ENCODE measurements at regions not wholly inside any gene's neighbourhood (a gene's known extent, or its start where the extent isn't known, plus 50 kb on each side); places are given as distances from the start of the nearest gene placed in this dataset.

GRCh38 chr2:15772086-15772595, 168.2 kb upstream of the MYCN start:
- CTCF ChIA-PET (ENCODE audit: partially characterized antibody): interaction anchor here (0.6 to 1.7 kb wide), 6 partner anchors 8 to 68 kb away, joined by 3 to 5 read pairs (median 4); no protein-coding TSS in a partner anchor
- POLR2A ChIA-PET (ENCODE audit: partially characterized antibody): no interaction called here
- TF ChIP-seq CREB1 (IDR thresholded peaks at IDR 0.05) (no peak), RFX5 (IDR thresholded peaks at IDR 0.05; ENCODE audit: borderline replicate concordance, low read depth, low read length) (no peak), CEBPB (IDR thresholded peaks at IDR 0.05; ENCODE audit: low read depth, low read length) (no peak), KDM4A (IDR thresholded peaks at IDR 0.05; ENCODE audit: low read depth, low read length, severe bottlenecking) (no peak), EGR1 (IDR thresholded peaks at IDR 0.05; ENCODE audit: borderline replicate concordance, low read depth, low read length) (no peak), EP300 (IDR thresholded peaks at IDR 0.05; ENCODE audit: borderline replicate concordance in 1 of 2, low read depth in 2 of 2, low read length in 2 of 2) (no peak), SIN3A (conservative IDR thresholded peaks at IDR 0.05 in 1 of 2, IDR thresholded peaks at IDR 0.05 in 1 of 2; ENCODE audit: low read depth in 1 of 2, low read length in 2 of 2) (no peak), SUZ12 (IDR thresholded peaks at IDR 0.05; ENCODE audit: low read length) (no peak), RXRA (IDR thresholded peaks at IDR 0.05; ENCODE audit: insufficient read depth, low read depth, low read length) (no peak), RAD21 (IDR thresholded peaks at IDR 0.05 in 1 of 2, conservative IDR thresholded peaks at IDR 0.05 in 1 of 2; ENCODE audit: low read depth in 2 of 2, low read length in 2 of 2) (no peak), BCL11A (IDR thresholded peaks at IDR 0.05; ENCODE audit: low read depth in 2 of 2, low read length in 2 of 2) (no peak)

More at GRCh38 chr2:15772086-15772595, 168.2 kb upstream of the MYCN start:
- Histone ChIP-seq H4K5ac (ENCODE audit: insufficient read length, low read depth, low read length) (no peak overlapping the region), H2BK12ac (ENCODE audit: low read depth, low read length) (no peak overlapping the region), H3K56ac (replicated peaks; ENCODE audit: insufficient read length, low read depth, low read length) (no peak overlapping the region), H2AK5ac (ENCODE audit: low read depth, low read length) (no peak overlapping the region), H2BK15ac (ENCODE audit: low read length) (no peak overlapping the region), H3K79me2 (ENCODE audit: control insufficient read depth in 1 of 2, insufficient read depth in 2 of 2, low read length in 2 of 2) (no peaks in the 10 kb centered on the region), H3K4ac (replicated peaks; ENCODE audit: insufficient read length, low read depth, low read length) (no peak overlapping the region), H2BK120ac (replicated peaks; ENCODE audit: low read depth, low read length) (no peak overlapping the region), H2BK5ac (ENCODE audit: low read depth, low read length) (no peak overlapping the region), H3K27ac (ENCODE audit: low read depth, low read length) (no peak overlapping the region), H3K4me1 (replicated peaks in 1 of 4; ENCODE audit: control insufficient read depth in 3 of 4, insufficient read depth in 4 of 4, low read length in 3 of 4) (peaks cover 0 to 4% (median 1%) of the 10 kb centered on the region in 4 experiments; a peak in 3 of 7 replicates), H2BK20ac (ENCODE audit: low read length) (no peak overlapping the region), H3K9me3 (ENCODE audit: insufficient read depth in 2 of 2, low read depth in 1 of 2, low read length in 1 of 2) (no peaks in the 10 kb centered on the region), H3K4me2 (ENCODE audit: insufficient read depth in 1 of 2, low read depth in 2 of 2, low read length in 2 of 2) (no peak overlapping the region), H4K8ac (ENCODE audit: extremely low read depth, insufficient read depth, low read length) (no peak overlapping the region), H3K36me3 (ENCODE audit: control insufficient read depth in 2 of 4, insufficient read depth in 4 of 4, low read length in 3 of 4) (no peaks in the 10 kb centered on the region), H3K18ac (ENCODE audit: extremely low read depth, low read length) (no peak overlapping the region), H3K9ac (replicated peaks in 1 of 4; ENCODE audit: extremely low read depth in 1 of 4, low read depth in 3 of 4, low read length in 3 of 4) (no peak overlapping the region), H3K79me1 (ENCODE audit: low read depth, low read length) (no peaks in the 10 kb centered on the region), H3K4me3 (ENCODE audit: extremely low read depth in 1 of 4, insufficient read depth in 2 of 4, low read depth in 3 of 4, low read length in 4 of 4) (no peak overlapping the region), H3K23ac (ENCODE audit: insufficient read length) (no peak overlapping the region), H2AFZ (ENCODE audit: low read length) (no peak overlapping the region), H4K91ac (replicated peaks; ENCODE audit: insufficient read length, low read length) (no peak overlapping the region), H3K27me3 (replicated peaks in 1 of 4; ENCODE audit: control insufficient read depth in 3 of 4, extremely low read depth in 1 of 4, insufficient read depth in 3 of 4, low read length in 3 of 4) (no peaks in the 10 kb centered on the region), H3K14ac (ENCODE audit: insufficient read length) (no peak overlapping the region), H3K23me2 (ENCODE audit: low read depth, low read length) (no peaks in the 10 kb centered on the region), H4K20me1 (replicated peaks in 1 of 2; ENCODE audit: control insufficient read depth in 1 of 2, insufficient read depth in 2 of 2, low read length in 2 of 2) (no peaks in the 10 kb centered on the region)
- 88% methylated on average over 10 of the region's 10 CpGs; no CpG with 5 or more reads in 1 of the 2 experiments for WGBS, 2 experiments (ENCODE audit: extremely low coverage in 1 of 2, insufficient coverage in 1 of 2, insufficient read length in 1 of 2, insufficient replicate concordance in 2 of 2, low coverage in 1 of 2, low lambda C conversion rate in 2 of 2, missing lambda C conversion rate in 1 of 2)
- DNase-seq (ENCODE audit: low read depth in 1 of 2, low spot score in 2 of 2): no peak
- FAIRE-seq: no peak
